ENCODE measurements at regions not wholly inside any gene's neighbourhood (a gene's known extent, or its start where the extent isn't known, plus 50 kb on each side); places are given as distances from the start of the nearest gene placed in this dataset.

DNA sequence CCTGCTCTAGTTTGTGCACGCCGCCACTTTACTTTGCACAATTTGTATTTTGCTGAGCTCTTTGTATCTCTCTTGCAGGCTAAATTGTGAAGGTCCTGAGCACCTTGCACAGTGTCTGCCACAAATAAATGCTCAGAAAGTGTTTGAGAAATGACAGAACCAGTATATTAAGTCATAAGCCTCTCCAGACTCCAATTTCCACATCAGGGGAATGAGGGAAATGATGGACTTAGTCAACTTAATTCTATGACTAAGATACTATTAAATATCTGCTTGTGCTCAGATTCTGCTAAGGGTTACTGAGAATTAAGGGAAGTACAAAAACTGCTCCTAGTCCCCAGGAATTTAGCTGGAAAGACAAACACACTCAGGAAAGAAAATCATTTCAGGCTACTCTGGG is 239.1 kb upstream of the SLC14A2 start:
- H3K4me3 Mint-ChIP-seq, result no peak overlapping the region
- TF ChIP-seq, protein P1, sequence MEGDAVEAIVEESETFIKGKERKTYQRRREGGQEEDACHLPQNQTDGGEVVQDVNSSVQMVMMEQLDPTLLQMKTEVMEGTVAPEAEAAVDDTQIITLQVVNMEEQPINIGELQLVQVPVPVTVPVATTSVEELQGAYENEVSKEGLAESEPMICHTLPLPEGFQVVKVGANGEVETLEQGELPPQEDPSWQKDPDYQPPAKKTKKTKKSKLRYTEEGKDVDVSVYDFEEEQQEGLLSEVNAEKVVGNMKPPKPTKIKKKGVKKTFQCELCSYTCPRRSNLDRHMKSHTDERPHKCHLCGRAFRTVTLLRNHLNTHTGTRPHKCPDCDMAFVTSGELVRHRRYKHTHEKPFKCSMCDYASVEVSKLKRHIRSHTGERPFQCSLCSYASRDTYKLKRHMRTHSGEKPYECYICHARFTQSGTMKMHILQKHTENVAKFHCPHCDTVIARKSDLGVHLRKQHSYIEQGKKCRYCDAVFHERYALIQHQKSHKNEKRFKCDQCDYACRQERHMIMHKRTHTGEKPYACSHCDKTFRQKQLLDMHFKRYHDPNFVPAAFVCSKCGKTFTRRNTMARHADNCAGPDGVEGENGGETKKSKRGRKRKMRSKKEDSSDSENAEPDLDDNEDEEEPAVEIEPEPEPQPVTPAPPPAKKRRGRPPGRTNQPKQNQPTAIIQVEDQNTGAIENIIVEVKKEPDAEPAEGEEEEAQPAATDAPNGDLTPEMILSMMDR (conservative IDR thresholded peaks at IDR 0.05), result no peak
- H3K27ac Mint-ChIP-seq, result no peak overlapping the region
- peaks cover 4% of the 10 kb centered on the region for H3K36me3 Mint-ChIP-seq
- peaks cover 7% of the 10 kb centered on the region for H3K27me3 Mint-ChIP-seq
- no peak for DNase-seq (ENCODE audit: extremely low spot score, unreplicated experiment)
- H3K9me3 Mint-ChIP-seq, result peaks cover 5% of the 10 kb centered on the region
- H3K4me1 Mint-ChIP-seq (ENCODE audit: unreplicated experiment), result peaks cover 25% of the 10 kb centered on the region

DNA sequence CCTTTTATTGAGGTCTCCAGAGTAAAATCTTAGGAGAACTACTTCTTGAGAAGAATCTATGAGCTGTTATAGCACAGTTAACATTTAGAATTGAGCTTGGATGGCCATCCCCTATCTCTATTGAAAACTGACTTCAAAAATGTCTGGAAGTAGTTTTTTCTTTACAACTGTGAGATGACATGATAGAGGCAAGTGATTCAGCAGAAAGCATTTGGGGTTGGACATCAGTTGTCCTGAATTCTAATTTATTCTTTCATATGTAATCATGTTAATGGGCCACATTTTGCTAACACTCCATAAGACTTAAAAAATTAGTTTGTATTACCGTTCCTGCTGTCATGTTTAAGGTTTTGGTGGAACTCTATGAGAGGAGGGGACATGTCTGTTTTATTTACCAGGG is 237.0 kb upstream of the SLC14A2 start:
- Mint-ChIP-seq H3K27me3 (peaks cover 7% of the 10 kb centered on the region), H3K9me3 (peaks cover 8% of the 10 kb centered on the region), H3K27ac (no peak overlapping the region), H3K4me3 (no peak overlapping the region), H3K4me1 (ENCODE audit: unreplicated experiment) (peaks cover 16% of the 10 kb centered on the region), H3K36me3 (peaks cover 4% of the 10 kb centered on the region)
- DNase-seq (ENCODE audit: extremely low spot score, unreplicated experiment), result no peak
- TF ChIP-seq, protein P1 (conservative IDR thresholded peaks at IDR 0.05), result no peak

DNA sequence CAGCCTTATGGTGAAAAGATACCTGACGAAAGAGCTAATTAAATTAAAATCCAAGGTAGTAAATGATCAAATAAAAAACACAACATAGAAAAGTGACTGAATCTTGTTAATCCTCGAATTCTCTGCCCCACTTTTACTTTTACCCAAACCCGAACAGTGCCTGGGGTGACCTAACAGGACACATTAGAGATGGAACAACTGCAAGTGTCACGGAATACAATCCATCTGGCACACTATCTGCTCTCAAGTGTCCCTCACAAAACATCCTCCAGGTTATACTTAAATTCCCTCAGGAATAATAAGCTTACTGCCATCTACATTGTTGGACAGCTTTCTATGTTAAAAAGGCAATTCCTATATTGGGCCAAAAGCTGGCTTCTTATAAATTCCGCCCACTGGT is 236.3 kb upstream of the SLC14A2 start:
- no peak for DNase-seq (ENCODE audit: extremely low spot score, unreplicated experiment)
- Mint-ChIP-seq H3K27ac (no peak overlapping the region), H3K27me3 (peaks cover 7% of the 10 kb centered on the region), H3K9me3 (peaks cover 8% of the 10 kb centered on the region), H3K4me3 (no peak overlapping the region), H3K36me3 (peaks cover 4% of the 10 kb centered on the region), H3K4me1 (ENCODE audit: unreplicated experiment) (peaks cover 17% of the 10 kb centered on the region)
- TF ChIP-seq, protein P1 (conservative IDR thresholded peaks at IDR 0.05), result no peak

DNA sequence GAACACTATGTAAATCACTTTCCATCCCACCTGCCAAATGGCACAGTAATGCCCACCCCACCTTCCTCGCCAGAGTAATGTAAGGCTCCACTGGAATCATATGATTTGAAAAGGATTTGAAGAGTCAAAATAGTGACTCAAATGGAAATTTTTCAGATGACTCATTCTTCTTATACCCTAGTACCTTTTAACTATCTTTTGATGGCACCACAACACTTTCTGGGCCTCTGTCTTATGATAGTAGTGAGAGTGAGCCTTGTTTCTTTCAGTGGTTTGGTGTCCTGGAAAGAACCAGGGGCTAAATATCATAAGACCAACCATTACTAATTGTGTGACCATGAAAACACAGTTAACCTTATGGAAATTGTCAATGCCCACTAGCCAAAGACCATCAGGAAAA is 235.4 kb upstream of the SLC14A2 start:
- TF ChIP-seq, protein P1 (conservative IDR thresholded peaks at IDR 0.05), result no peak

DNA sequence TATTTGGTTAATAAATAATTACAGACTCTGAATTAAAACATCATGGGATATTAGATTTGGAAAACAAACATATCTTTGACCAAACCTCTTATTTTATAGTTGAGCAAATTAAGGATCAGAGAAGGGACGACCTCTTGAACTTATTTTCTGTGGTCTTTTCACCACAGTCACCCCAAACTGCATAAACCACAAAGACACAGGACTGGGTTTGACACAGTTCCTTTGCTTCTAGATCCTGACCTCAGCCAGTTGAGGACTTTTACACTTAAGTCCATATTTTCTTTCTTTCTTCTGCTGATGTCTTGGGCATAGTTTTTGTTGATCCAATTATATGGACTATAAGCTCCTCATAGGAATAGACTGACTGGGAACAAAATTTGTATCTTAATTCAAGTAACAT is 234.0 kb upstream of the SLC14A2 start:
- Mint-ChIP-seq H3K27ac (no peak overlapping the region), H3K4me3 (no peak overlapping the region), H3K4me1 (ENCODE audit: unreplicated experiment) (peaks cover 20% of the 10 kb centered on the region), H3K9me3 (peaks cover 4% of the 10 kb centered on the region), H3K27me3 (peaks cover 4% of the 10 kb centered on the region), H3K36me3 (peaks cover 4% of the 10 kb centered on the region)
- no peak for DNase-seq (ENCODE audit: extremely low spot score, unreplicated experiment)
- TF ChIP-seq, protein P1 (conservative IDR thresholded peaks at IDR 0.05), result no peak

More for the DNA sequence above, 235.4 kb upstream of the SLC14A2 start:
- H3K4me3 Mint-ChIP-seq, result no peak overlapping the region
- peaks cover 7% of the 10 kb centered on the region for H3K27me3 Mint-ChIP-seq
- no peak for DNase-seq (ENCODE audit: extremely low spot score, unreplicated experiment)
- no peak overlapping the region for H3K27ac Mint-ChIP-seq
- H3K9me3 Mint-ChIP-seq, result peaks cover 8% of the 10 kb centered on the region
- H3K4me1 Mint-ChIP-seq (ENCODE audit: unreplicated experiment), result peaks cover 24% of the 10 kb centered on the region
- H3K36me3 Mint-ChIP-seq, result peaks cover 4% of the 10 kb centered on the region

DNA sequence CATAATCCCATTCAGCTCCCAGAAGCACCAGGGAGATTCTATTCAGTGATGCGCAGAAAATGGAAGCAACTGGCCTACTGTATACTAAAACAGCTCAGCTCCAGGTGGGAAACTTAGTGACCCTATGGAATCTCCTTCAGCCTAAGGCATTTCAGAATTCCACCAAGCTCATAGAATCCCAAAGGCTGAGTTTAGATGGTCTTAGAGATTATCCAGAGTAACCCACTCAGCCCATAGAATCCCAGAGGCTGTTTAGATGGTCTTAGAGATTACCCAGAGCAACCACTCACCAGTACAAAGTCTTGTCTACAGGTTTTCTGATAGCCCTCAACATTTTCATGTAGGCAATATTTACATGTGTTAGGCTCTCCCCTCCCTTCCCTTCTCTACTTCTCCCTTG is 232.0 kb upstream of the SLC14A2 start:
- no peaks in the 10 kb centered on the region for H3K36me3 Mint-ChIP-seq
- TF ChIP-seq, protein P1 (conservative IDR thresholded peaks at IDR 0.05), result no peak
- no peak overlapping the region for H3K27ac Mint-ChIP-seq
- H3K27me3 Mint-ChIP-seq, result no peaks in the 10 kb centered on the region
- H3K4me1 Mint-ChIP-seq (ENCODE audit: unreplicated experiment), result peaks cover 34% of the 10 kb centered on the region
- peaks cover 4% of the 10 kb centered on the region for H3K9me3 Mint-ChIP-seq
- no peak for DNase-seq (ENCODE audit: extremely low spot score, unreplicated experiment)
- no peak overlapping the region for H3K4me3 Mint-ChIP-seq
